DND-41 (cell line): ENCODE measurements at regions not wholly inside any gene's neighbourhood (a gene's known extent, or its start where the extent isn't known, plus 50 kb on each side); places are given as distances from the start of the nearest gene placed in this dataset.

Experiments used
- EZH2 ChIP-seq: IDR thresholded peaks from 3 replicates; pipeline ENCODE4 v1.6.1; 2012; ENCODE audit warnings: borderline replicate concordance, low read depth, mild to moderate bottlenecking, moderate library complexity, low read length, inconsistent platforms; ENCODE audit not compliant: severe bottlenecking
- TF ChIP-seq, protein P1 (sequence below): IDR thresholded peaks from 2 replicates; pipeline ENCODE4 v1.5.1; 2012; ENCODE audit warnings: borderline replicate concordance, low read length, moderate library complexity, mild to moderate bottlenecking; ENCODE audit not compliant: poor library complexity, severe bottlenecking; ENCODE audit errors: extremely low read depth

DNA sequence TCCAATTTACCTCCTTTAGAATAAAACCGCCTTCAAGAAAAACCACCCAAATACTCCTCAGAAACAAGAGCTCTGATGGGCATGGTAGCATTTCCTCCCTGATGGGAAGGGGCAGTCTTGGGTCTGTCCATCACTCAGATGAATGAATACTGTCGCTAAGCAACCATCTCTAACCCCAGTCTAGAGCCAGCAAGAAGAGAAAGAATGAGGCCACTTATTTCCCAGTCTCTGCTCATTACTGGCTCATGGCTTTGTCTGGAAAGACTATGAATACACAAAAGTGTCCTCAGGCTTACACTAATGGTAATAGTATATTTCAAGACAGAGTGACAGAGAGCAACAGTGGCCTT lies 51.0 kb upstream of the F3 start:
- TF ChIP-seq, protein P1, sequence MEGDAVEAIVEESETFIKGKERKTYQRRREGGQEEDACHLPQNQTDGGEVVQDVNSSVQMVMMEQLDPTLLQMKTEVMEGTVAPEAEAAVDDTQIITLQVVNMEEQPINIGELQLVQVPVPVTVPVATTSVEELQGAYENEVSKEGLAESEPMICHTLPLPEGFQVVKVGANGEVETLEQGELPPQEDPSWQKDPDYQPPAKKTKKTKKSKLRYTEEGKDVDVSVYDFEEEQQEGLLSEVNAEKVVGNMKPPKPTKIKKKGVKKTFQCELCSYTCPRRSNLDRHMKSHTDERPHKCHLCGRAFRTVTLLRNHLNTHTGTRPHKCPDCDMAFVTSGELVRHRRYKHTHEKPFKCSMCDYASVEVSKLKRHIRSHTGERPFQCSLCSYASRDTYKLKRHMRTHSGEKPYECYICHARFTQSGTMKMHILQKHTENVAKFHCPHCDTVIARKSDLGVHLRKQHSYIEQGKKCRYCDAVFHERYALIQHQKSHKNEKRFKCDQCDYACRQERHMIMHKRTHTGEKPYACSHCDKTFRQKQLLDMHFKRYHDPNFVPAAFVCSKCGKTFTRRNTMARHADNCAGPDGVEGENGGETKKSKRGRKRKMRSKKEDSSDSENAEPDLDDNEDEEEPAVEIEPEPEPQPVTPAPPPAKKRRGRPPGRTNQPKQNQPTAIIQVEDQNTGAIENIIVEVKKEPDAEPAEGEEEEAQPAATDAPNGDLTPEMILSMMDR, result no peak
- TF ChIP-seq EZH2, result no peak
